ENCODE measurements at regions not wholly inside any gene's neighbourhood (a gene's known extent, or its start where the extent isn't known, plus 50 kb on each side); places are given as distances from the start of the nearest gene placed in this dataset.

DNA sequence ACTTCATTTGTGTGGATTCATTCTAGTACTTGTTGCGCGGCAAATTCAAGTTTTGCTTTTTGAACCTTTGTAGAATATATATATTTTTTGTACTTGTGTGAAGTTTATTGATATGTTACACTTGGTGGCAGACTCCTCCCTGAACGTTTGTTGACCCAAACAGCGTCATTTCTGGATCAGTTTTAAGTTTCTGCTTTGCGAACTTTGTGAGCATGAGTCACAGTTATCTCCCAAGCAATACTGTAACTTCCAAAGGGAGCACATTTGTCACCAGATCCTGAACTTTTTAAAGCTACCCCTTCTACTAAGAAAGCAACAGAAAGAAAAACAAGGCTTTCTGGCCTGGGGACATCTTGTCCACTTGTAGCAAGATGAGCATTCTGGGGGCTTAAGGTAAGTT is 74.8 kb upstream of the CACNA2D3 start:
- no peak for TF ChIP-seq EZH2 (IDR thresholded peaks at IDR 0.05; ENCODE audit: insufficient read depth, low read length)
- TF ChIP-seq, protein P1, sequence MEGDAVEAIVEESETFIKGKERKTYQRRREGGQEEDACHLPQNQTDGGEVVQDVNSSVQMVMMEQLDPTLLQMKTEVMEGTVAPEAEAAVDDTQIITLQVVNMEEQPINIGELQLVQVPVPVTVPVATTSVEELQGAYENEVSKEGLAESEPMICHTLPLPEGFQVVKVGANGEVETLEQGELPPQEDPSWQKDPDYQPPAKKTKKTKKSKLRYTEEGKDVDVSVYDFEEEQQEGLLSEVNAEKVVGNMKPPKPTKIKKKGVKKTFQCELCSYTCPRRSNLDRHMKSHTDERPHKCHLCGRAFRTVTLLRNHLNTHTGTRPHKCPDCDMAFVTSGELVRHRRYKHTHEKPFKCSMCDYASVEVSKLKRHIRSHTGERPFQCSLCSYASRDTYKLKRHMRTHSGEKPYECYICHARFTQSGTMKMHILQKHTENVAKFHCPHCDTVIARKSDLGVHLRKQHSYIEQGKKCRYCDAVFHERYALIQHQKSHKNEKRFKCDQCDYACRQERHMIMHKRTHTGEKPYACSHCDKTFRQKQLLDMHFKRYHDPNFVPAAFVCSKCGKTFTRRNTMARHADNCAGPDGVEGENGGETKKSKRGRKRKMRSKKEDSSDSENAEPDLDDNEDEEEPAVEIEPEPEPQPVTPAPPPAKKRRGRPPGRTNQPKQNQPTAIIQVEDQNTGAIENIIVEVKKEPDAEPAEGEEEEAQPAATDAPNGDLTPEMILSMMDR (IDR thresholded peaks at IDR 0.05; ENCODE audit: insufficient read depth, low read depth, low read length): no peak

Measured in astrocyte (in vitro differentiated cells and primary cell).